GM19239 (cell line): ENCODE measurements at regions not wholly inside any gene's neighbourhood (a gene's known extent, or its start where the extent isn't known, plus 50 kb on each side); places are given as distances from the start of the nearest gene placed in this dataset.
"Not testable (repeated sequence)": the region's sequence is repeated elsewhere in the genome, so short reads cannot be mapped to it uniquely, and the experiment has no call there.

Source experiments
- DNase-seq: peaks from one replicate; pipeline ENCODE4 v3.0.0; 2011; ENCODE audit warnings: low spot score; ENCODE audit not compliant: insufficient read length
- FAIRE-seq: peaks from 2 replicates; lab custom pipeline; 2011; peaks lifted over from hg19 to GRCh38; lab: Jason Lieb, UNC

DNA sequence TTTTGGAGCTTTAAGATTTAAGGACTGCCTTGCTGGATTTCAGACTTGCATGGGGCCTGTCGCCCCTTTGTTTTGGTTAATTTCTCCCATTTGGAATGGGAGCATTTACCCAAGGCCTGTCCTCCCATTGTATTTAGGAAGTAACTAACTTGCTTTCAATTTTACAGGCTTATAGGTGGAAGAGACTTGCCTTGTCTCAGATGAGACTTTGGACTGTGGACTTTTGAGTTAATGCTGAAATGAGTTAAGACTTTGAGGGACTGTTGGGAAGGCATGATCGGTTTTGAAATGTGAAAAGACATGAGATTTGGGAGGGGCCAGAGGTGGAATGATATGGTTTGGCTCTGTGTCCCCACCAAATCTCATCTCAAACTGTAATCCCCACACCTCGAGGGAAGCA is 56.5 kb upstream of the TNFSF10 start:
- DNase-seq, FAIRE-seq: not testable (repeated sequence)

DNA sequence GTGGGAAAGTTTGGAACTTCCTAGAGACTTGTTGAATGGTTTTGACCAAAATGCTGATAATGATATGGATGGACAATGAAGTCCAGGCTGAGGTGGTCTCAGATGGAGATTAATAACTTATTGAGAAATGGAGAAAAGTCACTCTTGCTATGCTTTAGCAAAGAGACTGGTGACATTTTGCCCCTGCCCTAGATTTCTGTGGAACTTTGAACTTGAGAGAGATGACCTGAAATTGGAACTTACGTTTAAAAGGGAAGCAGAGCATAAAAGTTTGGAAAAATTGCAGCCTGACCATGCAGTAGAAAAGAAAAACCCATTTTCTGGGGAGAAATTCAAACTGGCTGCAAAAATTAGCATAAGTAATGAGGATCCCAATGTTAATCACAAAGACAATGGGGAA is 55.5 kb upstream of the TNFSF10 start:
- DNase-seq, FAIRE-seq: not testable (repeated sequence)

DNA sequence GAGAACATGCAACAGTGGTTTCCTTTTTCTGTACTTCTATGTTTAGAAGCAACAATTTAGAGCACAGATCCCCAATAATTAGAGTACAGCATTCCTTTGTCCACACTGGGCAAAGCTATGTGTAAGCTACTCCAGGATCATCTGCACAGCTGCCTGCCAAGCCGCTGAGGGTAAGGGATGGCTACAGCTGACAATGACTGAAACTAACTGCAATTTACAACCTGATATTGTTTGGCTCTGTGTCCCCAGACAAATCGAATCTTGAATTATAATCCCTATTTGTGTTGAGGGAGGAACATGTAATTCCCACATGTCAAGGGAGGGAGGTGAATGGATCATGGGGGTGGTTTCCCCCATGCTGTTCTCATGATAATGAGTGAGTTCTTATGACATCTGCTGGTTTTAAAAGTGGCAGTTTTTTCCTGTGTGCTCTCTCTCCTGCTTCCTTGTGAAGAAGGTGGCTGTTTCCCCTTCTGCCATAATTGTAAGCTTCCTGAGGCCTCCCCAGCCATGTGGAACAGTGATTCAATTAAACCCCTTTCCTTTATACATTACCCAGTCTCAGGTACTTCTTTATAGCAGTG is 54.8 kb upstream of the TNFSF10 start:
- no peak for DNase-seq
- peak; percentile 73 for FAIRE-seq

DNA sequence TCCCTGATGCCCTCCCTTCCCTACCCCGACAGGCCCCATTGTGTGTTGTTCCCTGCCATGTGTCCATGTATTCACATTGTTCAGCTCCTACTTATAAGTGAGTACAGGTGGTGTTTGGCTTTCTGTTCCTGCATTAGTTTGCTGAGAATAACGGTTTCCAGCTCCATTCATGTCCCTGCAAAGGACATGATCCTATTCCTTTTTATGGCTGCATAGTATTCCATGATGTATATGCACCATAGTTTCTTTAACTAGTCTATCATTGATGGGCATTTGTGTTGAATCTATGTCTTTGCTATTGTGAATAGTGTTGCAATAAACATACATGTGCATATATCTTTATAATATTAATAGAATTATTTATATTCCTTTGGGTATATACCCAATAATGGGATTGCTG is 52.1 kb upstream of the TNFSF10 start:
- DNase-seq (no peak), FAIRE-seq (no peak)

DNA sequence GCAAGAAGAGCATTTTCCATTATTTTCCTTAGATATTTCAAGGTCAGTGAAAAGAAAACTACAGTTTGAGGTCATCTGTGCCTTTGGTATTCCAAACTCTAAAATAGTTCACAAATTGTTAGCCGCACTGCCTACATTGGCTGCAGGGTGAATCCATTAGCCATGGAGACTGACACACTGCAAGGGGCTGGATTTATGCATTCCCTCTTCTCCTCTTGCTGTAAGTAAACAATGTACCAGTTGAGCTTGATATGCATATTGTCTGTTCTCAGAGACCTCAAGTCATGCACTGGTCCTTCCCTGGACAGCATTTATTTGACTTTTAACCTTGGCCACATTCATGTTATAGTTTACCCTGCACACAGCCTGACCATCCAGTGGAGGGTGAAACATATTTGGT is 50.2 kb upstream of the TNFSF10 start:
- FAIRE-seq (no peak), DNase-seq (no peak)
